Activated CD8-positive, alpha-beta T cell treated with anti-CD3 and anti-CD28 coated beads, Interleukin-2, amount 10 ng/mL, durations not matched to agents 7 days and 5 days (primary cell): ENCODE measurements at regions not wholly inside any gene's neighbourhood (a gene's known extent, or its start where the extent isn't known, plus 50 kb on each side); places are given as distances from the start of the nearest gene placed in this dataset.

ENCODE experiments used
- ATAC-seq: fragments of 150-1000 bp; cut with Tn5 transposase; one replicate; pipeline ENCODE4 v1.10.0; 2021; ENCODE audit warnings: moderate library complexity
- CTCF ChIA-PET: fragments of 350-600 bp; sonication (Branson Sonifier 250); formaldehyde crosslinking; loops from one replicate; lab custom pipeline; 2021; ENCODE audit warnings: antibody characterized with exemption; lab: Charles Lee
- POLR2A ChIA-PET: fragments of 350-600 bp; sonication (Branson Sonifier 250); formaldehyde crosslinking; loops from one replicate; lab custom pipeline; 2021; ENCODE audit warnings: antibody characterized with exemption; lab: Charles Lee
- DNase-seq: peaks from one replicate; pipeline ENCODE4 v3.0.0-alpha.2; 2020
- H3K27ac Mint-ChIP-seq: one replicate; pipeline ENCODE4 v1.8.0; 2021; ENCODE audit warnings: mild to moderate bottlenecking, mixed read lengths
- H3K27me3 Mint-ChIP-seq: one replicate; pipeline ENCODE4 v1.8.0; 2021; ENCODE audit warnings: low read depth, mixed read lengths
- H3K36me3 Mint-ChIP-seq: one replicate; pipeline ENCODE4 v1.8.0; 2021; ENCODE audit warnings: low read depth, mixed read lengths
- H3K4me1 Mint-ChIP-seq: one replicate; pipeline ENCODE4 v1.8.0; 2021; ENCODE audit warnings: low read depth, mixed read lengths
- H3K4me3 Mint-ChIP-seq: one replicate; pipeline ENCODE4 v1.8.0; 2021; ENCODE audit warnings: mild to moderate bottlenecking, mixed read lengths
- H3K9me3 Mint-ChIP-seq: one replicate; pipeline ENCODE4 v1.8.0; 2022; ENCODE audit warnings: mixed read lengths; ENCODE audit not compliant: insufficient read depth

GRCh38 chr2:147644491-147644890, 200.3 kb upstream of the ACVR2A start:
- no peak overlapping the region for H3K27ac Mint-ChIP-seq

GRCh38 chr2:147642765-147643164, 202.1 kb upstream of the ACVR2A start:
- ChIA-PET CTCF (interaction anchor here (1.3 kb wide), 1 partner anchor 9 kb away, joined by 4 read pairs; no protein-coding TSS in a partner anchor), POLR2A (no interaction called here)
- Mint-ChIP-seq H3K4me1 (no peaks in the 10 kb centered on the region), H3K27me3 (peaks cover 15% of the 10 kb centered on the region), H3K27ac (no peak overlapping the region), H3K4me3 (no peak overlapping the region), H3K9me3 (no peaks in the 10 kb centered on the region), H3K36me3 (no peaks in the 10 kb centered on the region)
- no peak for ATAC-seq
- DNase-seq = no peak

More at GRCh38 chr2:147644491-147644890, 200.3 kb upstream of the ACVR2A start:
- Mint-ChIP-seq H3K4me3 (no peak overlapping the region), H3K4me1 (no peaks in the 10 kb centered on the region), H3K27me3 (peaks cover 15% of the 10 kb centered on the region), H3K9me3 (no peaks in the 10 kb centered on the region), H3K36me3 (no peaks in the 10 kb centered on the region)
- ChIA-PET POLR2A (no interaction called here), CTCF (no interaction called here)
- DNase-seq = no peak
- no peak for ATAC-seq

- Mint-ChIP-seq H3K9me3 (no peaks in the 10 kb centered on the region), H3K27me3 (peaks cover 9% of the 10 kb centered on the region), H3K27ac (no peak overlapping the region), H3K36me3 (no peaks in the 10 kb centered on the region), H3K4me3 (no peak overlapping the region), H3K4me1 (peaks cover 2% of the 10 kb centered on the region)
- ChIA-PET POLR2A (no interaction called here), CTCF (no interaction called here)
- DNase-seq (no peak), ATAC-seq (no peak)
These were observed 203.2 kb upstream of the ACVR2A start for GRCh38 chr2:147641651-147642050.

GRCh38 chr2:147639891-147640290, 204.9 kb upstream of the ACVR2A start:
- ChIA-PET POLR2A (no interaction called here), CTCF (no interaction called here)
- H3K4me3 Mint-ChIP-seq = no peak overlapping the region
- ATAC-seq (no peak), DNase-seq (no peak)
- no peaks in the 10 kb centered on the region for H3K9me3 Mint-ChIP-seq
- peaks cover 7% of the 10 kb centered on the region for H3K27me3 Mint-ChIP-seq
- H3K4me1 Mint-ChIP-seq = peaks cover 2% of the 10 kb centered on the region
- no peaks in the 10 kb centered on the region for H3K36me3 Mint-ChIP-seq
- H3K27ac Mint-ChIP-seq = no peak overlapping the region

- POLR2A ChIA-PET = no interaction called here
- Mint-ChIP-seq H3K27me3 (peaks cover 4% of the 10 kb centered on the region), H3K4me3 (no peak overlapping the region), H3K27ac (no peak overlapping the region), H3K36me3 (no peaks in the 10 kb centered on the region), H3K4me1 (peaks cover 2% of the 10 kb centered on the region), H3K9me3 (no peaks in the 10 kb centered on the region)
- CTCF ChIA-PET = no interaction called here
- no peak for DNase-seq
- no peak for ATAC-seq
These were observed 205.4 kb upstream of the ACVR2A start for GRCh38 chr2:147639386-147639785.

- H3K4me3 Mint-ChIP-seq = no peak overlapping the region
- no peaks in the 10 kb centered on the region for H3K27me3 Mint-ChIP-seq
- ATAC-seq = no peak
- no peak for DNase-seq
- H3K4me1 Mint-ChIP-seq = peaks cover 6% of the 10 kb centered on the region
- H3K27ac Mint-ChIP-seq = no peak overlapping the region
- ChIA-PET CTCF (no interaction called here), POLR2A (interaction anchor here (0.6 kb wide), 1 partner anchor 153 kb away, joined by 3 read pairs; no protein-coding TSS in a partner anchor)
- H3K9me3 Mint-ChIP-seq = no peaks in the 10 kb centered on the region
- no peaks in the 10 kb centered on the region for H3K36me3 Mint-ChIP-seq
These were observed 207.9 kb upstream of the ACVR2A start for GRCh38 chr2:147636886-147637285.

- Mint-ChIP-seq H3K4me1 (peaks cover 12% of the 10 kb centered on the region), H3K27me3 (no peaks in the 10 kb centered on the region), H3K4me3 (no peak overlapping the region), H3K9me3 (no peaks in the 10 kb centered on the region), H3K36me3 (no peaks in the 10 kb centered on the region), H3K27ac (no peak overlapping the region)
- DNase-seq (no peak), ATAC-seq (no peak)
- ChIA-PET POLR2A (interaction anchor here (0.6 kb wide), 1 partner anchor 152 kb away, joined by 3 read pairs; no protein-coding TSS in a partner anchor), CTCF (no interaction called here)
These were observed 208.5 kb upstream of the ACVR2A start for GRCh38 chr2:147636238-147636882.

GRCh38 chr2:147634826-147635225, 210.0 kb upstream of the ACVR2A start:
- no peaks in the 10 kb centered on the region for H3K27me3 Mint-ChIP-seq
- no peaks in the 10 kb centered on the region for H3K36me3 Mint-ChIP-seq
- H3K9me3 Mint-ChIP-seq = no peaks in the 10 kb centered on the region
- ChIA-PET CTCF (interaction anchor here (1.9 kb wide), 1 partner anchor 20 kb away, joined by 5 read pairs; no protein-coding TSS in a partner anchor), POLR2A (no interaction called here)
- H3K4me1 Mint-ChIP-seq = peaks cover 24% of the 10 kb centered on the region
- H3K27ac Mint-ChIP-seq = no peak overlapping the region
- no peak overlapping the region for H3K4me3 Mint-ChIP-seq
- ATAC-seq (no peak), DNase-seq (no peak)

GRCh38 chr2:147632198-147632597, 212.6 kb upstream of the ACVR2A start:
- DNase-seq (no peak), ATAC-seq (no peak)
- H3K4me3 Mint-ChIP-seq = no peak overlapping the region
- ChIA-PET POLR2A (no interaction called here), CTCF (no interaction called here)
- H3K36me3 Mint-ChIP-seq = no peaks in the 10 kb centered on the region
- peaks cover 28% of the 10 kb centered on the region for H3K4me1 Mint-ChIP-seq
- H3K9me3 Mint-ChIP-seq = no peaks in the 10 kb centered on the region
- no peak overlapping the region for H3K27ac Mint-ChIP-seq
- no peaks in the 10 kb centered on the region for H3K27me3 Mint-ChIP-seq

- Mint-ChIP-seq H3K36me3 (no peaks in the 10 kb centered on the region), H3K9me3 (no peaks in the 10 kb centered on the region), H3K4me1 (peaks cover 26% of the 10 kb centered on the region), H3K4me3 (no peak overlapping the region), H3K27me3 (no peaks in the 10 kb centered on the region), H3K27ac (peak overlapping the region; percentile 3)
- ATAC-seq (no peak), DNase-seq (no peak)
- ChIA-PET CTCF (no interaction called here), POLR2A (no interaction called here)
These were observed 213.5 kb upstream of the ACVR2A start for GRCh38 chr2:147631294-147631693.

- H3K9me3 Mint-ChIP-seq = no peaks in the 10 kb centered on the region
- CTCF ChIA-PET = no interaction called here
- peaks cover 26% of the 10 kb centered on the region for H3K4me1 Mint-ChIP-seq
- POLR2A ChIA-PET = no interaction called here
- DNase-seq (no peak), ATAC-seq (no peak)
- H3K27ac Mint-ChIP-seq = no peak overlapping the region
- no peaks in the 10 kb centered on the region for H3K36me3 Mint-ChIP-seq
- H3K4me3 Mint-ChIP-seq = no peak overlapping the region
- no peaks in the 10 kb centered on the region for H3K27me3 Mint-ChIP-seq
These were observed 214.2 kb upstream of the ACVR2A start for GRCh38 chr2:147630585-147630984.

GRCh38 chr2:147628971-147629421, 215.8 kb upstream of the ACVR2A start:
- Mint-ChIP-seq H3K9me3 (no peaks in the 10 kb centered on the region), H3K27me3 (no peaks in the 10 kb centered on the region), H3K27ac (no peak overlapping the region), H3K4me3 (no peak overlapping the region), H3K4me1 (peaks cover 30% of the 10 kb centered on the region), H3K36me3 (no peaks in the 10 kb centered on the region)
- ChIA-PET CTCF (no interaction called here), POLR2A (no interaction called here)
- ATAC-seq = no peak
- no peak for DNase-seq
